K562 (cell line): ENCODE measurements at regions not wholly inside any gene's neighbourhood (a gene's known extent, or its start where the extent isn't known, plus 50 kb on each side); places are given as distances from the start of the nearest gene placed in this dataset.

Source experiments
- MCM5 ChIP-seq: fragments of 450-650 bp; IDR thresholded peaks from 2 replicates; pipeline ENCODE4 v1.6.1; 2016; ENCODE audit warnings: low read depth
- SIN3B ChIP-seq: fragments of 450-650 bp; IDR thresholded peaks from 2 replicates; pipeline ENCODE4 v1.6.1; 2017; ENCODE audit warnings: low read depth, mild to moderate bottlenecking, moderate library complexity
- ZSCAN32 ChIP-seq: fragments of 450-650 bp; formaldehyde crosslinking; IDR thresholded peaks from 2 replicates; pipeline ENCODE4 v1.4.0; 2020; ENCODE audit warnings: mild to moderate bottlenecking, moderate library complexity
- TF ChIP-seq, protein P1 (sequence below): sonication (generic); formaldehyde crosslinking; IDR thresholded peaks from 2 replicates; pipeline ENCODE4 v1.5.0; 2020; ENCODE audit warnings: missing genetic modification reagents
- TF ChIP-seq, protein P2 (sequence below), 2 experiments: fragments of 450-650 bp; formaldehyde crosslinking in 1 of 2; IDR thresholded peaks; 2 replicates each; pipeline versions ENCODE4 v1.4.0 to v1.6.1; 2014 to 2020; ENCODE audit warnings: mild to moderate bottlenecking in 2 of 2, borderline replicate concordance in 1 of 2, low read depth in 1 of 2

- TF ChIP-seq MCM5 (no peak), ZSCAN32 (CRISPR knock-in tag) (no peak), SIN3B (no peak)
- TF ChIP-seq, protein P1, sequence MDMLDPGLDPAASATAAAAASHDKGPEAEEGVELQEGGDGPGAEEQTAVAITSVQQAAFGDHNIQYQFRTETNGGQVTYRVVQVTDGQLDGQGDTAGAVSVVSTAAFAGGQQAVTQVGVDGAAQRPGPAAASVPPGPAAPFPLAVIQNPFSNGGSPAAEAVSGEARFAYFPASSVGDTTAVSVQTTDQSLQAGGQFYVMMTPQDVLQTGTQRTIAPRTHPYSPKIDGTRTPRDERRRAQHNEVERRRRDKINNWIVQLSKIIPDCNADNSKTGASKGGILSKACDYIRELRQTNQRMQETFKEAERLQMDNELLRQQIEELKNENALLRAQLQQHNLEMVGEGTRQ: no peak
- TF ChIP-seq, protein P2, sequence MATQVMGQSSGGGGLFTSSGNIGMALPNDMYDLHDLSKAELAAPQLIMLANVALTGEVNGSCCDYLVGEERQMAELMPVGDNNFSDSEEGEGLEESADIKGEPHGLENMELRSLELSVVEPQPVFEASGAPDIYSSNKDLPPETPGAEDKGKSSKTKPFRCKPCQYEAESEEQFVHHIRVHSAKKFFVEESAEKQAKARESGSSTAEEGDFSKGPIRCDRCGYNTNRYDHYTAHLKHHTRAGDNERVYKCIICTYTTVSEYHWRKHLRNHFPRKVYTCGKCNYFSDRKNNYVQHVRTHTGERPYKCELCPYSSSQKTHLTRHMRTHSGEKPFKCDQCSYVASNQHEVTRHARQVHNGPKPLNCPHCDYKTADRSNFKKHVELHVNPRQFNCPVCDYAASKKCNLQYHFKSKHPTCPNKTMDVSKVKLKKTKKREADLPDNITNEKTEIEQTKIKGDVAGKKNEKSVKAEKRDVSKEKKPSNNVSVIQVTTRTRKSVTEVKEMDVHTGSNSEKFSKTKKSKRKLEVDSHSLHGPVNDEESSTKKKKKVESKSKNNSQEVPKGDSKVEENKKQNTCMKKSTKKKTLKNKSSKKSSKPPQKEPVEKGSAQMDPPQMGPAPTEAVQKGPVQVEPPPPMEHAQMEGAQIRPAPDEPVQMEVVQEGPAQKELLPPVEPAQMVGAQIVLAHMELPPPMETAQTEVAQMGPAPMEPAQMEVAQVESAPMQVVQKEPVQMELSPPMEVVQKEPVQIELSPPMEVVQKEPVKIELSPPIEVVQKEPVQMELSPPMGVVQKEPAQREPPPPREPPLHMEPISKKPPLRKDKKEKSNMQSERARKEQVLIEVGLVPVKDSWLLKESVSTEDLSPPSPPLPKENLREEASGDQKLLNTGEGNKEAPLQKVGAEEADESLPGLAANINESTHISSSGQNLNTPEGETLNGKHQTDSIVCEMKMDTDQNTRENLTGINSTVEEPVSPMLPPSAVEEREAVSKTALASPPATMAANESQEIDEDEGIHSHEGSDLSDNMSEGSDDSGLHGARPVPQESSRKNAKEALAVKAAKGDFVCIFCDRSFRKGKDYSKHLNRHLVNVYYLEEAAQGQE (IDR thresholded peaks at IDR 0.05; ENCODE audit: borderline replicate concordance): no peak
- TF ChIP-seq, protein P2 (CRISPR knock-in tag; IDR thresholded peaks at IDR 0.05; ENCODE audit: low read depth): no peak
These were observed 560.5 kb downstream of the HAO1 start for GRCh38 chr20:7379621-7380220.
